Esophagus mucosa (tissue), 1 donor: ENCODE measurements at regions not wholly inside any gene's neighbourhood (a gene's known extent, or its start where the extent isn't known, plus 50 kb on each side); places are given as distances from the start of the nearest gene placed in this dataset.

ENCODE experiments used
- ATAC-seq: fragments of 200-7000 bp; cut with Tn5 transposase; one replicate; pipeline ENCODE4 v1.9.1; 2020
- donor health status: DM: yes; HTN: yes; CAD: no.

GRCh38 chr11:88231894-88232482, 56.7 kb upstream of the RAB38 start:
- peak; percentile 77 for ATAC-seq

GRCh38 chr11:88229303-88229702, 54.1 kb upstream of the RAB38 start:
- ATAC-seq, result no peak
